ENCODE measurements at regions not wholly inside any gene's neighbourhood (a gene's known extent, or its start where the extent isn't known, plus 50 kb on each side); places are given as distances from the start of the nearest gene placed in this dataset.

DNA sequence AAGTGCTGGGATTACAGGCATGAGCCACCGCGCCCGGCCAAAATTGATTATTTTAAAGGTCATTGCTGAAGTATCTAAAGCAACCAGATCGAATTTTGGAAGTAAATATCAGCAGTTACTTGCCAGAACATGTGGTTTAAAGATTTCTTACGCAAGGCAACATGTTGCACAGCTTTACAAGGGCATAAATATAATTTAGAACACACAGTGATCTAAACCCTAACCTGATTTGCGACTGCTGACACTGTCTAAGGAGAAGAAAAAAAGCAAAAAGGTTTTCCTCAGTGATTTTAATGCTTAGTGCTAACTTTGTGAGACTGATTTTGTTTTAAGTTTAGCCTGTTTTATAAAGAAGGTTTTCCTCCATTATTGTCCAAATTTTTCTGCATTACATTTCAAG, 569.9 kb upstream of the LINC00305 start:
- TF ChIP-seq, protein P1, sequence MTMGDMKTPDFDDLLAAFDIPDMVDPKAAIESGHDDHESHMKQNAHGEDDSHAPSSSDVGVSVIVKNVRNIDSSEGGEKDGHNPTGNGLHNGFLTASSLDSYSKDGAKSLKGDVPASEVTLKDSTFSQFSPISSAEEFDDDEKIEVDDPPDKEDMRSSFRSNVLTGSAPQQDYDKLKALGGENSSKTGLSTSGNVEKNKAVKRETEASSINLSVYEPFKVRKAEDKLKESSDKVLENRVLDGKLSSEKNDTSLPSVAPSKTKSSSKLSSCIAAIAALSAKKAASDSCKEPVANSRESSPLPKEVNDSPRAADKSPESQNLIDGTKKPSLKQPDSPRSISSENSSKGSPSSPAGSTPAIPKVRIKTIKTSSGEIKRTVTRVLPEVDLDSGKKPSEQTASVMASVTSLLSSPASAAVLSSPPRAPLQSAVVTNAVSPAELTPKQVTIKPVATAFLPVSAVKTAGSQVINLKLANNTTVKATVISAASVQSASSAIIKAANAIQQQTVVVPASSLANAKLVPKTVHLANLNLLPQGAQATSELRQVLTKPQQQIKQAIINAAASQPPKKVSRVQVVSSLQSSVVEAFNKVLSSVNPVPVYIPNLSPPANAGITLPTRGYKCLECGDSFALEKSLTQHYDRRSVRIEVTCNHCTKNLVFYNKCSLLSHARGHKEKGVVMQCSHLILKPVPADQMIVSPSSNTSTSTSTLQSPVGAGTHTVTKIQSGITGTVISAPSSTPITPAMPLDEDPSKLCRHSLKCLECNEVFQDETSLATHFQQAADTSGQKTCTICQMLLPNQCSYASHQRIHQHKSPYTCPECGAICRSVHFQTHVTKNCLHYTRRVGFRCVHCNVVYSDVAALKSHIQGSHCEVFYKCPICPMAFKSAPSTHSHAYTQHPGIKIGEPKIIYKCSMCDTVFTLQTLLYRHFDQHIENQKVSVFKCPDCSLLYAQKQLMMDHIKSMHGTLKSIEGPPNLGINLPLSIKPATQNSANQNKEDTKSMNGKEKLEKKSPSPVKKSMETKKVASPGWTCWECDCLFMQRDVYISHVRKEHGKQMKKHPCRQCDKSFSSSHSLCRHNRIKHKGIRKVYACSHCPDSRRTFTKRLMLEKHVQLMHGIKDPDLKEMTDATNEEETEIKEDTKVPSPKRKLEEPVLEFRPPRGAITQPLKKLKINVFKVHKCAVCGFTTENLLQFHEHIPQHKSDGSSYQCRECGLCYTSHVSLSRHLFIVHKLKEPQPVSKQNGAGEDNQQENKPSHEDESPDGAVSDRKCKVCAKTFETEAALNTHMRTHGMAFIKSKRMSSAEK (CRISPR knock-in tag; IDR thresholded peaks at IDR 0.05; ENCODE audit: borderline replicate concordance), result no peak
- TF ChIP-seq RELA (CRISPR knock-in tag; IDR thresholded peaks at IDR 0.05; ENCODE audit: borderline replicate concordance) (no peak), TCF7 (CRISPR knock-in tag; IDR thresholded peaks at IDR 0.05; ENCODE audit: low read depth) (no peak), RORB (CRISPR knock-in tag; IDR thresholded peaks at IDR 0.05) (no peak), FOXJ3 (CRISPR knock-in tag; IDR thresholded peaks at IDR 0.05; ENCODE audit: borderline replicate concordance) (no peak), ESRRA (CRISPR knock-in tag; IDR thresholded peaks at IDR 0.05; ENCODE audit: borderline replicate concordance) (no peak), ZNF121 (CRISPR knock-in tag; IDR thresholded peaks at IDR 0.05) (no peak), ZNF671 (CRISPR knock-in tag; IDR thresholded peaks at IDR 0.05) (no peak), SOX15 (CRISPR knock-in tag; IDR thresholded peaks at IDR 0.05) (no peak), NFYB (CRISPR knock-in tag; conservative IDR thresholded peaks at IDR 0.05; ENCODE audit: low read depth) (no peak), ZNF138 (CRISPR knock-in tag; conservative IDR thresholded peaks at IDR 0.05) (no peak), SMAD3 (CRISPR knock-in tag; IDR thresholded peaks at IDR 0.05; ENCODE audit: borderline replicate concordance) (no peak), NR2C2 (CRISPR knock-in tag; IDR thresholded peaks at IDR 0.05) (no peak), CBFB (CRISPR knock-in tag; IDR thresholded peaks at IDR 0.05; ENCODE audit: low read depth) (no peak), ZNF416 (CRISPR knock-in tag; IDR thresholded peaks at IDR 0.05) (no peak)
- TF ChIP-seq, protein P2, sequence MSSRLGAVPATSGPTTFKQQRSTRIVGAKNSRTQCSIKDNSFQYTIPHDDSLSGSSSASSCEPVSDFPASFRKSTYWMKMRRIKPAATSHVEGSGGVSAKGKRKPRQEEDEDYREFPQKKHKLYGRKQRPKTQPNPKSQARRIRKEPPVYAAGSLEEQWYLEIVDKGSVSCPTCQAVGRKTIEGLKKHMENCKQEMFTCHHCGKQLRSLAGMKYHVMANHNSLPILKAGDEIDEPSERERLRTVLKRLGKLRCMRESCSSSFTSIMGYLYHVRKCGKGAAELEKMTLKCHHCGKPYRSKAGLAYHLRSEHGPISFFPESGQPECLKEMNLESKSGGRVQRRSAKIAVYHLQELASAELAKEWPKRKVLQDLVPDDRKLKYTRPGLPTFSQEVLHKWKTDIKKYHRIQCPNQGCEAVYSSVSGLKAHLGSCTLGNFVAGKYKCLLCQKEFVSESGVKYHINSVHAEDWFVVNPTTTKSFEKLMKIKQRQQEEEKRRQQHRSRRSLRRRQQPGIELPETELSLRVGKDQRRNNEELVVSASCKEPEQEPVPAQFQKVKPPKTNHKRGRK (CRISPR knock-in tag; IDR thresholded peaks at IDR 0.05; ENCODE audit: borderline replicate concordance), result no peak
- TF ChIP-seq, protein P3, sequence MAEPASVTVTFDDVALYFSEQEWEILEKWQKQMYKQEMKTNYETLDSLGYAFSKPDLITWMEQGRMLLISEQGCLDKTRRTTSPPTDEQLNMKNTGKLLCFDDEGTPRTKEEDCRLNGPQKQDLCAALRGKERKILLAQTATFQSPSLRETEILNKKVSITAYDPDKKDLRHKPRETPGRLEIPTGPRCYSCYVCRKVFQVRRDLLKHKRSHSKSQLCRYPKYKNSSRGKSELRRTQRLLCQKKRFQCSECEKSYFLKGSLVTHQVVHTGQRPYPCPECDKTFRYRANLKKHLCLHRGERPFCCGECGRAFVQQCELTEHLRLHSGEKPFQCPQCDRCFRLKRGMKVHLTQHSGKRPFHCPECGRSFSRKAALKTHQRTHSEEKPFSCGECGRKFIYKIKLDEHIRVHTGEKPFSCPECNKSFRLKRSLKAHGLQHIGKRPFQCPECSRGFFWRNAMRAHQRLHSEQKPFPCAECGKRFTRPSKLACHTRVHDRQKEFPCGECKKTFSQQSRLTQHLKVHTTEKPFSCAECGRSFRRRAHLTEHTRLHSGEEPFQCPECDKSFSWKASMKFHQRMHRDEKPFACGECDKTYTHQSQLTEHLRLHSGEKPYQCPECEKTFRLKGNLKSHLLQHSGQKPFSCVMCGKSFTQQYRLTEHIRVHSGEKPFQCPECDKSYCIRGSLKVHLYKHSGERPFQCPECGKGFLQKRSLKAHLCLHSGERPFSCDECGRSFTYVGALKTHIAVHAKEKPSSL (CRISPR knock-in tag; conservative IDR thresholded peaks at IDR 0.05), result no peak
- TF ChIP-seq, protein P4, sequence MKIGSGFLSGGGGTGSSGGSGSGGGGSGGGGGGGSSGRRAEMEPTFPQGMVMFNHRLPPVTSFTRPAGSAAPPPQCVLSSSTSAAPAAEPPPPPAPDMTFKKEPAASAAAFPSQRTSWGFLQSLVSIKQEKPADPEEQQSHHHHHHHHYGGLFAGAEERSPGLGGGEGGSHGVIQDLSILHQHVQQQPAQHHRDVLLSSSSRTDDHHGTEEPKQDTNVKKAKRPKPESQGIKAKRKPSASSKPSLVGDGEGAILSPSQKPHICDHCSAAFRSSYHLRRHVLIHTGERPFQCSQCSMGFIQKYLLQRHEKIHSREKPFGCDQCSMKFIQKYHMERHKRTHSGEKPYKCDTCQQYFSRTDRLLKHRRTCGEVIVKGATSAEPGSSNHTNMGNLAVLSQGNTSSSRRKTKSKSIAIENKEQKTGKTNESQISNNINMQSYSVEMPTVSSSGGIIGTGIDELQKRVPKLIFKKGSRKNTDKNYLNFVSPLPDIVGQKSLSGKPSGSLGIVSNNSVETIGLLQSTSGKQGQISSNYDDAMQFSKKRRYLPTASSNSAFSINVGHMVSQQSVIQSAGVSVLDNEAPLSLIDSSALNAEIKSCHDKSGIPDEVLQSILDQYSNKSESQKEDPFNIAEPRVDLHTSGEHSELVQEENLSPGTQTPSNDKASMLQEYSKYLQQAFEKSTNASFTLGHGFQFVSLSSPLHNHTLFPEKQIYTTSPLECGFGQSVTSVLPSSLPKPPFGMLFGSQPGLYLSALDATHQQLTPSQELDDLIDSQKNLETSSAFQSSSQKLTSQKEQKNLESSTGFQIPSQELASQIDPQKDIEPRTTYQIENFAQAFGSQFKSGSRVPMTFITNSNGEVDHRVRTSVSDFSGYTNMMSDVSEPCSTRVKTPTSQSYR (CRISPR knock-in tag; IDR thresholded peaks at IDR 0.05), result no peak
- TF ChIP-seq, protein P5, sequence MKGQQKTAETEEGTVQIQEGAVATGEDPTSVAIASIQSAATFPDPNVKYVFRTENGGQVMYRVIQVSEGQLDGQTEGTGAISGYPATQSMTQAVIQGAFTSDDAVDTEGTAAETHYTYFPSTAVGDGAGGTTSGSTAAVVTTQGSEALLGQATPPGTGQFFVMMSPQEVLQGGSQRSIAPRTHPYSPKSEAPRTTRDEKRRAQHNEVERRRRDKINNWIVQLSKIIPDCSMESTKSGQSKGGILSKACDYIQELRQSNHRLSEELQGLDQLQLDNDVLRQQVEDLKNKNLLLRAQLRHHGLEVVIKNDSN (CRISPR knock-in tag; IDR thresholded peaks at IDR 0.05), result no peak
- TF ChIP-seq, protein P6, sequence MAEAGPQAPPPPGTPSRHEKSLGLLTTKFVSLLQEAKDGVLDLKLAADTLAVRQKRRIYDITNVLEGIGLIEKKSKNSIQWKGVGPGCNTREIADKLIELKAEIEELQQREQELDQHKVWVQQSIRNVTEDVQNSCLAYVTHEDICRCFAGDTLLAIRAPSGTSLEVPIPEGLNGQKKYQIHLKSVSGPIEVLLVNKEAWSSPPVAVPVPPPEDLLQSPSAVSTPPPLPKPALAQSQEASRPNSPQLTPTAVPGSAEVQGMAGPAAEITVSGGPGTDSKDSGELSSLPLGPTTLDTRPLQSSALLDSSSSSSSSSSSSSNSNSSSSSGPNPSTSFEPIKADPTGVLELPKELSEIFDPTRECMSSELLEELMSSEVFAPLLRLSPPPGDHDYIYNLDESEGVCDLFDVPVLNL (CRISPR knock-in tag; IDR thresholded peaks at IDR 0.05; ENCODE audit: borderline replicate concordance, low read depth), result no peak
- no peaks in the 10 kb centered on the region for H3K36me3 Mint-ChIP-seq
- ATAC-seq (no peak), DNase-seq (ENCODE audit: low spot score) (no peak)
- H3K4me3 Mint-ChIP-seq, result no peak overlapping the region
- ChIA-PET POLR2A (no interaction called here), CTCF (no interaction called here)
- no peaks in the 10 kb centered on the region for H3K9me3 Mint-ChIP-seq
- no peaks in the 10 kb centered on the region for H3K27me3 Mint-ChIP-seq (ENCODE audit: low read depth)
- H3K27ac Mint-ChIP-seq, result no peak overlapping the region
- peaks cover 16% of the 10 kb centered on the region for H3K4me1 Mint-ChIP-seq
